ENCODE measurements at regions not wholly inside any gene's neighbourhood (a gene's known extent, or its start where the extent isn't known, plus 50 kb on each side); places are given as distances from the start of the nearest gene placed in this dataset.

DNA sequence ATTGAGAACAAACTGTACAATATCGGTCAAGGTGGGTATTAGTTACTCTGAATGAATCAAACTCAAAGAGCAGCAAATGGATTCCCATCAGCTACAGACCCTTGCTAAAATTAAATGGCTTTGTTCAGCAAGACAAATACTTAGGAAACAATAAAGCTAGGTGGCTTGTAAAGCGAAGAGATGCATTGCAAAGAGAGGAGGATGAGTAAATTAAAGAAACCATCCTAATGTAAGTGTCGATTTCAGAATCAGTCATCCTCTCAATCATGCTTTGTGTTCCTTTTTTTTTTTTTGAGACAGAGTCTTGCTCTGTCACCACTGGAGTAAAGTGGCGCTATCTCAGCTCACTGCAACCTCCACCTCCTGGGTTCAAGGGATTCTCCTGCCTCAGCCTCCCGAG is 359.2 kb upstream of the ZNF462 start:
- TF ChIP-seq, protein P1, sequence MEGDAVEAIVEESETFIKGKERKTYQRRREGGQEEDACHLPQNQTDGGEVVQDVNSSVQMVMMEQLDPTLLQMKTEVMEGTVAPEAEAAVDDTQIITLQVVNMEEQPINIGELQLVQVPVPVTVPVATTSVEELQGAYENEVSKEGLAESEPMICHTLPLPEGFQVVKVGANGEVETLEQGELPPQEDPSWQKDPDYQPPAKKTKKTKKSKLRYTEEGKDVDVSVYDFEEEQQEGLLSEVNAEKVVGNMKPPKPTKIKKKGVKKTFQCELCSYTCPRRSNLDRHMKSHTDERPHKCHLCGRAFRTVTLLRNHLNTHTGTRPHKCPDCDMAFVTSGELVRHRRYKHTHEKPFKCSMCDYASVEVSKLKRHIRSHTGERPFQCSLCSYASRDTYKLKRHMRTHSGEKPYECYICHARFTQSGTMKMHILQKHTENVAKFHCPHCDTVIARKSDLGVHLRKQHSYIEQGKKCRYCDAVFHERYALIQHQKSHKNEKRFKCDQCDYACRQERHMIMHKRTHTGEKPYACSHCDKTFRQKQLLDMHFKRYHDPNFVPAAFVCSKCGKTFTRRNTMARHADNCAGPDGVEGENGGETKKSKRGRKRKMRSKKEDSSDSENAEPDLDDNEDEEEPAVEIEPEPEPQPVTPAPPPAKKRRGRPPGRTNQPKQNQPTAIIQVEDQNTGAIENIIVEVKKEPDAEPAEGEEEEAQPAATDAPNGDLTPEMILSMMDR (IDR thresholded peaks at IDR 0.05; ENCODE audit: poor library complexity, severe bottlenecking): no peak
- DNase-seq (ENCODE audit: low spot score) (no peak), ATAC-seq (ENCODE audit: low read depth) (no peak)
- H3K36me3 ChIP-seq (ENCODE audit: low read depth): no peaks in the 10 kb centered on the region
- H3K27ac ChIP-seq (ENCODE audit: poor library complexity, severe bottlenecking): no peak overlapping the region
- no peaks in the 10 kb centered on the region for H3K27me3 ChIP-seq (ENCODE audit: insufficient read depth, poor library complexity, severe bottlenecking)
- no peaks in the 10 kb centered on the region for H3K4me1 ChIP-seq (ENCODE audit: insufficient read depth, poor library complexity, severe bottlenecking)
- H3K9me3 ChIP-seq (ENCODE audit: severe bottlenecking): no peaks in the 10 kb centered on the region
- H3K4me3 ChIP-seq (ENCODE audit: severe bottlenecking): no peak overlapping the region

DNA sequence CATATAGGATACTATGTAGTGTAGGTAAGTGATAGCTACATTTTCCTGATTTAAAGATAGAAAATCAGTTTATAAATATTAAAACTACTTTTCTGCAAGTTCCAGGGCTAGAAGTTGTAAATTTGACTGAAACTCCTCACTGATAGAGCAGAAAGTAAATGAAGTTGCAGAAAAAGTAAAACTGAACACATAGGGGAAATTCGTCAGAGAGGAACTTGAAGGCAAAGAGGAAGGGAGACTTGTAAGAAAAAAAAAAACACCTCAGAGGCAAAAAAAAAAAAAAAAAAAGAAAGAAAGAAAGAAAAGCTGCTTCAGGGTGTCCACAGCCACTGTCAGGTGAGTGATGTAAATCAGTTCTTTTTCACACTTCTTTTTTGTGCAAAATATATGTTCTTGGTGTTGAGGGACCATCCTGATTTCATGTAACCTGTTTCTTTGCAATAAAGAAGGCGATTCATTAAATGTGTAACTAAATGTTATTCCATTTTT is 336.2 kb upstream of the ZNF462 start:
- no peak overlapping the region for H3K27ac ChIP-seq (ENCODE audit: poor library complexity, severe bottlenecking)
- no peak overlapping the region for H3K4me3 ChIP-seq (ENCODE audit: severe bottlenecking)
- H3K4me1 ChIP-seq (ENCODE audit: insufficient read depth, poor library complexity, severe bottlenecking): no peaks in the 10 kb centered on the region
- no peak for DNase-seq (ENCODE audit: low spot score)
- TF ChIP-seq, protein P1 (IDR thresholded peaks at IDR 0.05; ENCODE audit: poor library complexity, severe bottlenecking): no peak
- no peaks in the 10 kb centered on the region for H3K27me3 ChIP-seq (ENCODE audit: insufficient read depth, poor library complexity, severe bottlenecking)
- H3K36me3 ChIP-seq (ENCODE audit: low read depth): no peaks in the 10 kb centered on the region
- H3K9me3 ChIP-seq (ENCODE audit: severe bottlenecking): no peaks in the 10 kb centered on the region
- no peak for ATAC-seq (ENCODE audit: low read depth)

DNA sequence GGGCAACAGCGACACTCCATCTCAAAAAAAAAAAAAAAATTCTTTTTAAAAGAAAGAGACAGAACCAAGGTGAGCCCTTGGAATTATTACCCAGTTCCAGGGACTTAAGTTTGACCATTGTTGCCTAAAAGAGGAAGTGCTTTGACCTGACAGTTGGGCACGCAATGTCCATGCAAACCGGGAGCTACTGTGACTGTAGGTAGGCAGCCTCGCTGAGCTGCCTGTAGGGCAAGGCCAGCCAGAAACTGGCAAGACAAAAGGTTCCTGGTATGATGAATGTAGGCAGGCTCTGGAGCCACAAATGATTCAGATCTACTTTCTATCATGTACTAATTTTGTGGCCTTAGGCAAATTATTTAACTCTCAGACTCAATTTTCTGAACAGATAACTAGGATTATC is 334.8 kb upstream of the ZNF462 start:
- Histone ChIP-seq H3K9me3 (ENCODE audit: severe bottlenecking) (no peaks in the 10 kb centered on the region), H3K4me1 (ENCODE audit: insufficient read depth, poor library complexity, severe bottlenecking) (no peaks in the 10 kb centered on the region), H3K27ac (ENCODE audit: poor library complexity, severe bottlenecking) (no peak overlapping the region), H3K4me3 (ENCODE audit: severe bottlenecking) (no peak overlapping the region), H3K36me3 (ENCODE audit: low read depth) (no peaks in the 10 kb centered on the region), H3K27me3 (ENCODE audit: insufficient read depth, poor library complexity, severe bottlenecking) (no peaks in the 10 kb centered on the region)
- ATAC-seq (ENCODE audit: low read depth) (no peak), DNase-seq (ENCODE audit: low spot score) (no peak)
- TF ChIP-seq, protein P1 (IDR thresholded peaks at IDR 0.05; ENCODE audit: poor library complexity, severe bottlenecking): no peak

DNA sequence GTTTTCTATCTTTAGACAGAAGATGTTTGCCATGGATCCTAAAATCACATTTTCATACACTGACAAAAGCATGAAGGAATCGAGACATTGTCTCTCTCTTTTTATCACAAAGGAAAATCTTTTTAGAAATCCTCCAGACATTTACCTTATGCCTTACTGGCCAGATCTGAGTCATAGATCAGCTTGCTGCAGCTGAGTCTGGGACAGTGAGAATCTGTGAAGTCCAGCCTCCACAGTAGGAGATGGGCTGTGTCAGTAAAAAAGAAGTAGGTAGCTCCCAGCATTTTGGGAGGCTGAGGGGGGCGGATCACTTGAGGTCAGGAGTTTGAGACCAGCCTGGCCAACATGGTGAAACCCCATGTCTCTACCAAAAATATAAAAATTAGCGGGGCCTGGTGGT is 333.4 kb upstream of the ZNF462 start:
- Histone ChIP-seq H3K4me1 (ENCODE audit: insufficient read depth, poor library complexity, severe bottlenecking) (no peaks in the 10 kb centered on the region), H3K4me3 (ENCODE audit: severe bottlenecking) (no peak overlapping the region), H3K36me3 (ENCODE audit: low read depth) (no peaks in the 10 kb centered on the region), H3K27ac (ENCODE audit: poor library complexity, severe bottlenecking) (no peak overlapping the region), H3K9me3 (ENCODE audit: severe bottlenecking) (no peaks in the 10 kb centered on the region), H3K27me3 (ENCODE audit: insufficient read depth, poor library complexity, severe bottlenecking) (no peaks in the 10 kb centered on the region)
- TF ChIP-seq, protein P1 (IDR thresholded peaks at IDR 0.05; ENCODE audit: poor library complexity, severe bottlenecking): no peak
- ATAC-seq (ENCODE audit: low read depth) (no peak), DNase-seq (ENCODE audit: low spot score) (no peak)

DNA sequence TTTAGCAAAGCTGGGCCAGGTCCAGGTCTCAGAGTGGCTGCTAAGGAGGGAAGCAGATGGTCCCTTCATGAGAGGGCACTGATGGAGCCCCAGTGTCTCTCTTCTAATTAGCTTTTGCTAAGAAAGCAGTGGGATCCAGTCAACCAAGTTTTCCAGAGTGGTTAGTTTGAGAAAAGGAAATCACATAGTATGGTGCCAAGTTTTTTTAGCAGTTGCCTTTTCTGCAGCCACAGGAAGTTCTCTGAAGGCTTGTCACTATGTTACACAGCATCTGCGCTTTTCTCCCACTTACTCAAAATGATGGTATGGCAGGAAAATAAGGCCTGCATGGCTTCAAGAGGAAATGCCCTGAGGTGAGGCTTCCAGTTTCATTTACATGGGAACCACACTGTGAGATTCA is 331.5 kb upstream of the ZNF462 start:
- Histone ChIP-seq H3K27ac (ENCODE audit: poor library complexity, severe bottlenecking) (no peak overlapping the region), H3K27me3 (ENCODE audit: insufficient read depth, poor library complexity, severe bottlenecking) (no peaks in the 10 kb centered on the region), H3K4me1 (ENCODE audit: insufficient read depth, poor library complexity, severe bottlenecking) (no peaks in the 10 kb centered on the region), H3K9me3 (ENCODE audit: severe bottlenecking) (no peaks in the 10 kb centered on the region), H3K4me3 (ENCODE audit: severe bottlenecking) (no peak overlapping the region), H3K36me3 (ENCODE audit: low read depth) (no peaks in the 10 kb centered on the region)
- DNase-seq (ENCODE audit: low spot score) (no peak), ATAC-seq (ENCODE audit: low read depth) (no peak)
- TF ChIP-seq, protein P1 (IDR thresholded peaks at IDR 0.05; ENCODE audit: poor library complexity, severe bottlenecking): no peak

Data from RWPE2 (cell line).